IPS DF 6.9 (cell line): ENCODE measurements at regions not wholly inside any gene's neighbourhood (a gene's known extent, or its start where the extent isn't known, plus 50 kb on each side); places are given as distances from the start of the nearest gene placed in this dataset.
"Not testable (repeated sequence)": the region's sequence is repeated elsewhere in the genome, so short reads cannot be mapped to it uniquely, and the experiment has no call there.

Source experiments
- DNase-seq: peaks from one replicate; pipeline ENCODE4 v3.0.0-alpha.2; 2013; ENCODE audit warnings: low read depth, low spot score
- H3K27ac ChIP-seq: one replicate; pipeline ENCODE4 v1.5.1; 2013; ENCODE audit warnings: low read length, control low read depth
- H3K27me3 ChIP-seq: 2 replicates; pipeline ENCODE4 v1.6.1; 2013; ENCODE audit warnings: mild to moderate bottlenecking, low read length; ENCODE audit not compliant: control insufficient read depth, insufficient read depth
- H3K36me3 ChIP-seq: 2 replicates; pipeline ENCODE4 v1.6.1; 2013; ENCODE audit warnings: low read length; ENCODE audit not compliant: control insufficient read depth, insufficient read depth
- H3K4me1 ChIP-seq: 2 replicates; pipeline ENCODE4 v1.6.1; 2013; ENCODE audit warnings: low read length; ENCODE audit not compliant: control insufficient read depth, insufficient read depth
- H3K4me3 ChIP-seq: 2 replicates; pipeline ENCODE4 v1.5.1; 2013; ENCODE audit warnings: mild to moderate bottlenecking, low read length
- H3K9me3 ChIP-seq: 2 replicates; pipeline ENCODE4 v1.6.1; 2013; ENCODE audit warnings: low read length, inconsistent platforms; ENCODE audit not compliant: control insufficient read depth, insufficient read depth
- WGBS: extraction: QIAGEN DNeasy Blood & Tissue Kit; methylation state at CpG from one replicate; pipeline ENCODE4 v1.1.7; 2013; ENCODE audit warnings: mixed read lengths, missing lambda C conversion rate; ENCODE audit not compliant: insufficient read length, insufficient coverage; 5-methylcytosine and 5-hydroxymethylcytosine counted together

GRCh38 chr17:34741967-34742366 is 162.6 kb downstream of the TMEM132E start:
- H3K9me3 ChIP-seq = no peaks in the 10 kb centered on the region
- no CpG with 5 or more reads among the region's 8 CpGs for WGBS
- no peak overlapping the region for H3K27ac ChIP-seq
- H3K27me3 ChIP-seq = no peaks in the 10 kb centered on the region; the same call in 1 of the 2 replicates
- H3K36me3 ChIP-seq = no peaks in the 10 kb centered on the region
- H3K4me3 ChIP-seq = no peak overlapping the region
- H3K4me1 ChIP-seq = no peaks in the 10 kb centered on the region; the same call in 1 of the 2 replicates
- no peak for DNase-seq

GRCh38 chr17:34740565-34741520 is 161.5 kb downstream of the TMEM132E start:
- no peaks in the 10 kb centered on the region; the same call in 1 of the 2 replicates for H3K27me3 ChIP-seq
- H3K36me3 ChIP-seq = no peaks in the 10 kb centered on the region
- no CpG with 5 or more reads among the region's 8 CpGs for WGBS
- H3K4me3 ChIP-seq = no peak overlapping the region
- no peak for DNase-seq
- no peaks in the 10 kb centered on the region; the same call in 1 of the 2 replicates for H3K4me1 ChIP-seq
- H3K27ac ChIP-seq = no peak overlapping the region
- H3K9me3 ChIP-seq = no peaks in the 10 kb centered on the region

- WGBS = no CpG with 5 or more reads among the region's 5 CpGs
- H3K27ac ChIP-seq = no peak overlapping the region
These were observed 160.0 kb downstream of the TMEM132E start for GRCh38 chr17:34739386-34739785.

GRCh38 chr17:34737673-34738072 is 158.3 kb downstream of the TMEM132E start:
- not testable (repeated sequence) for DNase-seq, H3K36me3 ChIP-seq, H3K27ac ChIP-seq, H3K27me3 ChIP-seq, H3K4me1 ChIP-seq, H3K9me3 ChIP-seq, H3K4me3 ChIP-seq
- WGBS = no CpG with 5 or more reads among the region's 4 CpGs

More at GRCh38 chr17:34739386-34739785, 160.0 kb downstream of the TMEM132E start:
- no peak for DNase-seq
- no peak overlapping the region for H3K4me3 ChIP-seq
- no peaks in the 10 kb centered on the region for H3K36me3 ChIP-seq
- H3K4me1 ChIP-seq = no peaks in the 10 kb centered on the region; the same call in 1 of the 2 replicates
- no peaks in the 10 kb centered on the region for H3K9me3 ChIP-seq
- H3K27me3 ChIP-seq = no peaks in the 10 kb centered on the region; the same call in 1 of the 2 replicates

GRCh38 chr17:34736611-34737010 is 157.2 kb downstream of the TMEM132E start:
- DNase-seq = no peak
- no peak overlapping the region for H3K27ac ChIP-seq
- H3K36me3 ChIP-seq = no peaks in the 10 kb centered on the region
- H3K9me3 ChIP-seq = no peaks in the 10 kb centered on the region
- H3K4me1 ChIP-seq = no peaks in the 10 kb centered on the region
- no peaks in the 10 kb centered on the region; the same call in 1 of the 2 replicates for H3K27me3 ChIP-seq
- no peak overlapping the region for H3K4me3 ChIP-seq
- WGBS = no CpG with 5 or more reads among the region's 8 CpGs

GRCh38 chr17:34733333-34733732 is 154.0 kb downstream of the TMEM132E start:
- H3K9me3 ChIP-seq = no peaks in the 10 kb centered on the region
- H3K4me1 ChIP-seq = no peaks in the 10 kb centered on the region
- no peak overlapping the region for H3K27ac ChIP-seq
- no peaks in the 10 kb centered on the region for H3K36me3 ChIP-seq
- WGBS = no CpG with 5 or more reads among the region's 5 CpGs
- DNase-seq = no peak
- no peak overlapping the region for H3K4me3 ChIP-seq
- no peaks in the 10 kb centered on the region for H3K27me3 ChIP-seq

GRCh38 chr17:34730816-34731215 is 151.4 kb downstream of the TMEM132E start:
- Histone ChIP-seq H3K36me3 (no peaks in the 10 kb centered on the region), H3K27me3 (no peaks in the 10 kb centered on the region), H3K9me3 (no peaks in the 10 kb centered on the region), H3K27ac (no peak overlapping the region), H3K4me3 (no peak overlapping the region), H3K4me1 (no peaks in the 10 kb centered on the region)
- DNase-seq = no peak
- WGBS = no CpG with 5 or more reads among the region's 3 CpGs

GRCh38 chr17:34728771-34729310 is 149.5 kb downstream of the TMEM132E start:
- Histone ChIP-seq H3K4me1 (no peaks in the 10 kb centered on the region), H3K27me3 (no peaks in the 10 kb centered on the region), H3K9me3 (no peaks in the 10 kb centered on the region), H3K36me3 (no peaks in the 10 kb centered on the region), H3K27ac (no peak overlapping the region), H3K4me3 (no peak overlapping the region)
- DNase-seq = peak; percentile 4
- no CpG with 5 or more reads among the region's 10 CpGs for WGBS

- H3K36me3 ChIP-seq = no peaks in the 10 kb centered on the region
- H3K27ac ChIP-seq = no peak overlapping the region
- no peaks in the 10 kb centered on the region for H3K27me3 ChIP-seq
- no peak overlapping the region for H3K4me3 ChIP-seq
- WGBS = no CpG with 5 or more reads among the region's 6 CpGs
- no peaks in the 10 kb centered on the region for H3K9me3 ChIP-seq
- H3K4me1 ChIP-seq = no peaks in the 10 kb centered on the region
- DNase-seq = no peak
These were observed 148.2 kb downstream of the TMEM132E start for GRCh38 chr17:34727601-34728000.

- Histone ChIP-seq H3K4me1 (no peaks in the 10 kb centered on the region), H3K27ac (no peak overlapping the region), H3K4me3 (no peak overlapping the region), H3K27me3 (no peaks in the 10 kb centered on the region), H3K9me3 (no peaks in the 10 kb centered on the region), H3K36me3 (no peaks in the 10 kb centered on the region)
- no peak for DNase-seq
- WGBS = no CpG with 5 or more reads among the region's 6 CpGs
These were observed 147.4 kb downstream of the TMEM132E start for GRCh38 chr17:34726536-34727384.
